Dendritic cell treated with granulocyte-macrophage colony-stimulating factor and Interleukin-4, amounts not matched to agents 40 ng/mL and 50 ng/mL, for 4 days (primary cell): ENCODE measurements at regions not wholly inside any gene's neighbourhood (a gene's known extent, or its start where the extent isn't known, plus 50 kb on each side); places are given as distances from the start of the nearest gene placed in this dataset.
"Not testable (repeated sequence)": the region's sequence is repeated elsewhere in the genome, so short reads cannot be mapped to it uniquely, and the experiment has no call there.

Experiments used
- H3K27ac Mint-ChIP-seq: one replicate; pipeline ENCODE4 v1.8.0; 2022; ENCODE audit warnings: mild to moderate bottlenecking, mixed read lengths
- H3K27me3 Mint-ChIP-seq: one replicate; pipeline ENCODE4 v1.8.0; 2022; ENCODE audit warnings: mild to moderate bottlenecking, mixed read lengths
- H3K36me3 Mint-ChIP-seq: one replicate; pipeline ENCODE4 v1.8.0; 2022; ENCODE audit warnings: low read depth, mixed read lengths
- H3K4me1 Mint-ChIP-seq: one replicate; pipeline ENCODE4 v1.8.0; 2022; ENCODE audit warnings: low read depth, mixed read lengths
- H3K4me3 Mint-ChIP-seq: one replicate; pipeline ENCODE4 v1.8.0; 2022; ENCODE audit warnings: mild to moderate bottlenecking, moderate library complexity, mixed read lengths
- H3K9me3 Mint-ChIP-seq: one replicate; pipeline ENCODE4 v1.8.0; 2022; ENCODE audit warnings: mixed read lengths
- intact Hi-C: fragments of 100-400 bp; cut with micrococcal nuclease; formaldehyde crosslinking; loops from one replicate; pipeline ENCODE4 v1.15.0; 2022

- H3K27me3 Mint-ChIP-seq, result no peaks in the 10 kb centered on the region
- intact Hi-C loops, result no loop called here
- H3K4me3 Mint-ChIP-seq, result no peak overlapping the region
- no peaks in the 10 kb centered on the region for H3K36me3 Mint-ChIP-seq
- H3K4me1 Mint-ChIP-seq, result peaks cover 12% of the 10 kb centered on the region
- H3K9me3 Mint-ChIP-seq, result no peaks in the 10 kb centered on the region
- no peak overlapping the region for H3K27ac Mint-ChIP-seq
Observed at GRCh38 chr9:99478469-99479027, 256.5 kb downstream of the SEC61B start.

GRCh38 chr9:99479929-99480328 is 257.8 kb downstream of the SEC61B start:
- no peak overlapping the region for H3K27ac Mint-ChIP-seq
- H3K27me3 Mint-ChIP-seq, result no peaks in the 10 kb centered on the region
- no peaks in the 10 kb centered on the region for H3K9me3 Mint-ChIP-seq

DNA sequence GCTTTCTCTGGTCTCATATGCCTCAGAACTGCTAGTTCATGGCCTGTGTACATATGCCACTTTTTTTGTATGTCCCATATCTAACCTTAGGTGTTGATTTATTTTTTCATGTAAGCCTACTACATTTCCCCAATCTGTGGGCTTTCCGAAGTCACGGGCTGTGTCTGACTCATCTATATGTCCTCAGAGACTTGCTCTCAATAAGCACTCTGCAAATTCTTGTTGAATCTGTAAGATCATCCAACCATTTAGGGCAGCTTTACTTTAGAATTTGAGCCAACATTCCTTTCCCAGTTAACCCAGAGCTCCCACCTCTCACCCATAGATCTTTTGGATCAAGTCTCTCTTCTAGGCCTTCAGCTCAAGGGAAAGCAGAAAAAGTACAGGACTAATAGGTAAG is 263.4 kb downstream of the SEC61B start:
- Mint-ChIP-seq H3K4me1 (peaks cover 8% of the 10 kb centered on the region), H3K36me3 (no peaks in the 10 kb centered on the region), H3K27ac (no peak overlapping the region), H3K9me3 (no peaks in the 10 kb centered on the region), H3K4me3 (no peak overlapping the region), H3K27me3 (no peaks in the 10 kb centered on the region)
- intact Hi-C loops, result no loop called here

More at GRCh38 chr9:99479929-99480328, 257.8 kb downstream of the SEC61B start:
- no peak overlapping the region for H3K4me3 Mint-ChIP-seq
- H3K36me3 Mint-ChIP-seq, result no peaks in the 10 kb centered on the region
- intact Hi-C loops, result no loop called here
- no peaks in the 10 kb centered on the region for H3K4me1 Mint-ChIP-seq

DNA sequence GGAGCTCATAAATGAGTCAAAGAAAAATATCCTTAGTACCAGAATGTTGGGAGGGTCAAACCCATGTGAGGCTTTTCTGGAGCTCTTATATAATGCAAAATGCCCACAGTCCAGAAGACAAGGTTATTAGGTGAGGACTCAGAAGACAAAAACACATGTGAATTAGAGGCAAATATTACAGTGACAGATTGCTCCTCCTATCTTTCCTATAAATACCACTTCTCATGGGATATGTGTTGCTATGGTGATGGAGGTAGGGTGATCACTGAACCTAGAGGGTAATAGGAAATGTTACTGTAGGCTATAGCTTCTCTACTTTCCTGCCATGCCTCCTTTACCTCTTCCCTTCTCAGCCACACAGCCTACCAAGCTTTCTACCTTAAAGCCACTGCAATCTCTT is 264.6 kb downstream of the SEC61B start:
- Mint-ChIP-seq H3K9me3 (no peaks in the 10 kb centered on the region), H3K4me1 (peaks cover 13% of the 10 kb centered on the region), H3K27me3 (peaks cover 2% of the 10 kb centered on the region), H3K27ac (no peak overlapping the region), H3K36me3 (no peaks in the 10 kb centered on the region), H3K4me3 (no peak overlapping the region)
- intact Hi-C loops, result no loop called here

DNA sequence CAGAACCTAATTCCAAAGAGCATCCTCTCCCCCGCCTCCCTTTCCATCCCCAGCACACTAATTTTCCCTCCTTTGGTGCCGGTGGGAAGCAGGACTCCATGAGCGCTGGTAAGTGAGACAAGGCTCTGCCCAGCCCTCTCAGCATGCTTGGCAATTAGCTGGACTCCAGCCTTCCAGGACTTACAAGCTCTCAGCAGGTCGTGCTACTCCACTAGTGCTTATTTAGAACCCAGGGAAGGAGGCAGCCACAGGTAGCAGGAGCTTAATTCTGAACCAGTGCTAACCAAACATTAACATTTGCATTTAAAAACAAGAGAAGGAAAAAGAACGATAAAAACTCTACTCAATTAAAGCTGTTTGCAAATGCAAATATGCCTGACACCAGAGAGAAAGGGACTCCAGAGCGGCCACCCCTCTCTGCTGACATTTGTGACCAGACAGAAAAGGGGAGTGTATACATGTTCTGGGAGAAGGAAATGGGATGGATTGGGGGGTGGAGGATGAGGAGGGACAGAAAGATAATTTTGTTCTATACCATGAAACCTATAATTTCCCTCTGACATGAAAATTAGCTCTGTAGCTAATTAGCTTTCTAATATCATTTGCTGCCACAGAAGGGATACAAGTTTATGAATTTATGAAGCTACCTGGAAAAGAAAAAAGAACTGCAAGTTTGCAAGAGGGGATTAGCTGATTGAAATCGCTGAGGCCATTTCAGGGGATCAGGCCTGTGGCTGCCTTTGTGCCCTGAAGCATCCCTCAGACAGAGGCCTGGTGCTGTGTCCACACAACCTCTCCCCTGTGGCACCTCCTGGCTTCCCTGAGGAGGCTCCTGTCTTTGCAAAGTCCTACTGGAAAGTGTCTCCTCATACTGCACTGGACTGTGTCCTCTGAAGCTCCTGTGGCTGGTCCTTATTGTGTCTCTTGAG is 266.3 kb downstream of the SEC61B start:
- Mint-ChIP-seq H3K4me3 (no peak overlapping the region), H3K4me1 (peaks cover 16% of the 10 kb centered on the region), H3K36me3 (no peaks in the 10 kb centered on the region), H3K9me3 (no peaks in the 10 kb centered on the region), H3K27ac (no peak overlapping the region), H3K27me3 (peaks cover 6% of the 10 kb centered on the region)
- intact Hi-C loops, result no loop called here

- no peak overlapping the region for H3K27ac Mint-ChIP-seq
Observed at GRCh38 chr9:99489060-99489413, 267.0 kb downstream of the SEC61B start.

GRCh38 chr9:99490729-99491128 is 268.6 kb downstream of the SEC61B start:
- Mint-ChIP-seq H3K27ac (no peak overlapping the region), H3K9me3 (no peaks in the 10 kb centered on the region), H3K27me3 (peaks cover 6% of the 10 kb centered on the region), H3K4me3 (no peak overlapping the region), H3K36me3 (no peaks in the 10 kb centered on the region), H3K4me1 (peaks cover 10% of the 10 kb centered on the region)
- intact Hi-C loops, result no loop called here

More at GRCh38 chr9:99489060-99489413, 267.0 kb downstream of the SEC61B start:
- Mint-ChIP-seq H3K27me3 (peaks cover 6% of the 10 kb centered on the region), H3K36me3 (no peaks in the 10 kb centered on the region), H3K9me3 (no peaks in the 10 kb centered on the region), H3K4me3 (no peak overlapping the region), H3K4me1 (peaks cover 16% of the 10 kb centered on the region)
- intact Hi-C loops, result no loop called here

DNA sequence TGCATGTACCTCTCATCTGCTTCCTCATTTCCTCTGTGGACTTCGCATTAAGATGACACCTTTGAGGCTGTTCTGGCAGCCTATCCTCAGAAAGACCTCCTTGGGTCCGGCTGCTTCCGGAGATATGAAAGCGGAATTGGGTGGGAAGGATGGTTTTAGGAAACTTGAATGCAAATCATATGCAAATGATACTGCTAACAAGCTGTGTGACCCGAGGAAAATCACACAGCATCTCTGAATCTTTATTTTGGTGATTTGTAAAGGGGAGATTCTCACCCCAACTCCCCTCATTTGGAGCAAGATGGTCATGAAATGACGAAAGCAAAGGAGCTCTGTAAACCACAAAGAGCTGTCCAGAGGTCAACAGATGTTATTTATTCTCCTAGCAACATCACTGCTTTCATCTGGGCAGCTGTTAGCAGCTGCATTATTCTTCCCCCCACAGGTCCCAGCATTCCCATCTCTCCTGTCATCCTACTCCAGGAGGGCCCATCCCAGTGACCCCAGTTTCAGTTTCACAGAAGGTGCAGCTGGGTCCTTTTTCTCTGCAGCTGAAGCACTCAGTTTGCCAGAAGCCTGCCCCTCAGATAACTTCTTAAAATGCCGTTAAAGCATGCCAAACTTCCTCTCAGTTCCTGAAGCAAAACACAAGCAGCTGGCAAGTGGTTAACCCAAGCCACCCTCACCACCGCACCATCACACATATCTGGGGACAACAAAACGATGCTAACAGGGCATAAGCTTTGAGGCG is 269.5 kb downstream of the SEC61B start:
- intact Hi-C loops, result no loop called here
- no peaks in the 10 kb centered on the region for H3K36me3 Mint-ChIP-seq
- no peak overlapping the region for H3K27ac Mint-ChIP-seq
- H3K4me3 Mint-ChIP-seq, result no peak overlapping the region
- H3K9me3 Mint-ChIP-seq, result no peaks in the 10 kb centered on the region
- peaks cover 8% of the 10 kb centered on the region for H3K4me1 Mint-ChIP-seq
- H3K27me3 Mint-ChIP-seq, result peaks cover 6% of the 10 kb centered on the region

- Mint-ChIP-seq H3K9me3 (peaks cover 11% of the 10 kb centered on the region), H3K36me3 (no peaks in the 10 kb centered on the region), H3K27ac (no peak overlapping the region), H3K4me3 (no peak overlapping the region), H3K27me3 (peaks cover under 1% of the 10 kb centered on the region), H3K4me1 (no peaks in the 10 kb centered on the region)
- intact Hi-C loops, result no loop called here
Observed at GRCh38 chr9:99497641-99498040, 275.6 kb downstream of the SEC61B start.

DNA sequence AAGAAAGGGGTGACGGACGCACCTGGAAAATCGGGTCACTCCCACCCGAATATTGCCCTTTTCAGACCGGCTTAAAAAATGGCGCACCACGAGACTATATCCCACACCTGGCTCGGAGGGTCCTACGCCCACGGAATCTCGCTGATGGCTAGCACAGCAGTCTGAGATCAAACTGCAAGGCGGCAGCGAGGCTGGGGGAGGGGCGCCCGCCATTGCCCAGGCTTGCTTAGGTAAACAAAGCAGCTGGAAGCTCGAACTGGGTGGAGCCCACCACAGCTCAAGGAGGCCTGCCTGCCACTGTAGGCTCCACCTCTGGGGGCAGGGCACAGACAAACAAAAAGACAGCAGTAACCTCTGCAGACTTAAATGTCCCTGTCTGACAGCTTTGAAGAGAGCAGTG is 276.9 kb downstream of the SEC61B start:
- H3K9me3 Mint-ChIP-seq, result peaks cover 11% of the 10 kb centered on the region
- intact Hi-C loops, result not testable (repeated sequence)

DNA sequence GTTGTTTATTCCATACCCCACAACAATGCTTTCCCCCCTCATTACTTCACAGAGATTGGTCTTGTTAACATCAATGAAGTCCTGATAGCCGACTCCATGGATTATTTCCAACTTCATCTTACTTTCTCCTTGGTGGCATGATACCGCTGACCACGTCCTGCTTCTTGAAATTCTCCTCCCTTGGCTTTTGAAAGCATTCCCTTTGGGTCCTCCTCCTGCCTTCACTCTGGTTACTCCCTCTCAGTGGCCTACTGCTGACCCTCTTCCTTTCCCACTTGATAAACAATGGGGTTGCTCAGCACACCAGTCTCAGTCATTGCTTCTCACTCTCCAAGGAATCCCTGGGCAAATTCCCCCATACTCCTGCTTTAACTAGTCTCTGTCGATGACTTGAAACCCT is 283.9 kb downstream of the SEC61B start:
- Mint-ChIP-seq H3K4me3 (no peak overlapping the region), H3K27me3 (peaks cover 5% of the 10 kb centered on the region), H3K4me1 (no peaks in the 10 kb centered on the region), H3K36me3 (no peaks in the 10 kb centered on the region), H3K27ac (no peak overlapping the region), H3K9me3 (no peaks in the 10 kb centered on the region)
- intact Hi-C loops, result no loop called here

More for the DNA sequence above, 276.9 kb downstream of the SEC61B start:
- not testable (repeated sequence) for H3K36me3 Mint-ChIP-seq, H3K4me1 Mint-ChIP-seq, H3K4me3 Mint-ChIP-seq, H3K27ac Mint-ChIP-seq, H3K27me3 Mint-ChIP-seq

DNA sequence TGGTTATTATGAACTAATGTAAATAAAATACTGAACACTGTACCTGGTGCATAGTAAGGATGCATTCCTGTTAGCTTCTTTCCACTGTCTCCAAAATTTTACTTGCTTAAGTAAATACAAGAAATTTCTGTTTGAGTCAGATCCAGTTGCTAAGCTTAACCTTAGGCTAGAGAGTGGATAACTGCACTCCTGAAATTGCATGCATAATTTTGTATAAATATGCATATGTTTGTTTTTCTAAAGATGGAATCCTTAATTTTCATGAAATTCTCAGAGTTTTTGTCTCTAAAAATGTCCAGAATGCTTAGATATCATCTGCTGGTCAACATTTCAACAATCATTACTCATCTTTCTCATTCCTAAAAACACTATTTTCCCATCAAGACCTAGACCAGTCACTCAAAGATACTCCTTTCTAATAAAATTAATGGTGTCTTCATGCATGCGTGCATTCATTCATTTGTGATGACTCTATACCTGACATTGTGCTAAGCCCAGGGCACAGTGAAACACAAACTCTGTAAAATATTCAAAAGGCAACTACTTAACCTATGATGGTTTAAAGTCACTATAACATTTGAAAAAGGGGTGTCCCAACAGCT is 284.8 kb downstream of the SEC61B start:
- no peaks in the 10 kb centered on the region for H3K36me3 Mint-ChIP-seq
- intact Hi-C loops, result no loop called here
- H3K9me3 Mint-ChIP-seq, result no peaks in the 10 kb centered on the region
- peaks cover 5% of the 10 kb centered on the region for H3K27me3 Mint-ChIP-seq
- no peak overlapping the region for H3K4me3 Mint-ChIP-seq
- no peak overlapping the region for H3K27ac Mint-ChIP-seq
- H3K4me1 Mint-ChIP-seq, result peaks cover under 1% of the 10 kb centered on the region

DNA sequence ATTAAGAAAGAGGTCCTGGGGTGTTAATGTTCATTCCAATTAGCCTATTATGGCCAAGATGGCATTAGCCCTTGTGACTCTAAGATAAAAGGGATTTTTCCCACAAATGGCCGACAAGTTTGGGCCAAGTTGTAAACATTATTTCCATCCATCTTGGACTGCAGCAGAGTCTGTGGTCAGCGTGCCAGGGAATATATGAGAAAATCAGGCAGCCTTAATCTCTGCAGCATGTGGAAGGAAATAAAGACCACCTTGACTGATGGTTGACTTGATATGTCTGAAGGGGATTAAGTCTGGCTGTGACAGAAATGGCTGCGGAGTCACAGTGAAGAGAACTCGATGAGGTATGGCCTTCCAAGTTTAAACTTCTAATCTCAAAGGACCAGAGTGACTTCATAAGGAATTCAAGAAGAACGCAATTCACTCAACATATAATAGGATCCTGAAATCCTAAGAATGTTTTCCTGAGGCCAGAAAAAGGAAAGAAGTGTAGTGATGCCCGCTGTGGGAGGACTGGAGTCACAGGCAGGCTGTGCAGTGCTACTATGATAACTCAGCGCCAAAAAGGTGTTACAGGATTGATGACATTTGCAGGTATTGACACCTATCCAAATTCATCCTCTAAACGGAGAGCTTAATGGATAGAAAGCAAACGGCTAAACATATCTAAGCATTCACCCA is 287.1 kb downstream of the SEC61B start:
- intact Hi-C loops, result no loop called here
- Mint-ChIP-seq H3K27me3 (peaks cover 5% of the 10 kb centered on the region), H3K27ac (no peak overlapping the region), H3K4me1 (peaks cover 17% of the 10 kb centered on the region), H3K4me3 (no peak overlapping the region), H3K36me3 (no peaks in the 10 kb centered on the region), H3K9me3 (no peaks in the 10 kb centered on the region)
